ENCODE measurements at regions not wholly inside any gene's neighbourhood (a gene's known extent, or its start where the extent isn't known, plus 50 kb on each side); places are given as distances from the start of the nearest gene placed in this dataset.
A peak's percentile ranks its signal among the peaks of the same experiment; 100 is the strongest.

DNA sequence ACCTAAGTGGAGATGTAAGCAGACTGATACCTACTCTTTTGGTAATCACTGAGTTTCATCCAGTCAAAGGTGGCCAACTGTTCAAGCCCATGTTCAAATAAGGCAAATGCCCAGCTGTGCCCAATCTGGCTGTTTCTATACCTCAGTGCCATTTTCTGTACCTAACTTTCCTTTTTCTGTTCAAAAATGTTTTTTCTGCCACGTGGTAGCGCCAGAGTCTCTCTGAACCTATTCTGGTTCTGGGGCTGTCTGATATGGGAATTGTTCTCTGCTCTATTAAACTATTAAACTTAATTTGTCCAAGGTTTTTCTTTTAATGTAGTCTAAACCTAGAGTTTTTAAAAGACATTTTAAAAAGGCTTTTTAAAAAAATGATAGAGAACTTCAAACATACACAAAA is 391.2 kb downstream of the NOVA1 start:
- DNase-seq = no peak

DNA sequence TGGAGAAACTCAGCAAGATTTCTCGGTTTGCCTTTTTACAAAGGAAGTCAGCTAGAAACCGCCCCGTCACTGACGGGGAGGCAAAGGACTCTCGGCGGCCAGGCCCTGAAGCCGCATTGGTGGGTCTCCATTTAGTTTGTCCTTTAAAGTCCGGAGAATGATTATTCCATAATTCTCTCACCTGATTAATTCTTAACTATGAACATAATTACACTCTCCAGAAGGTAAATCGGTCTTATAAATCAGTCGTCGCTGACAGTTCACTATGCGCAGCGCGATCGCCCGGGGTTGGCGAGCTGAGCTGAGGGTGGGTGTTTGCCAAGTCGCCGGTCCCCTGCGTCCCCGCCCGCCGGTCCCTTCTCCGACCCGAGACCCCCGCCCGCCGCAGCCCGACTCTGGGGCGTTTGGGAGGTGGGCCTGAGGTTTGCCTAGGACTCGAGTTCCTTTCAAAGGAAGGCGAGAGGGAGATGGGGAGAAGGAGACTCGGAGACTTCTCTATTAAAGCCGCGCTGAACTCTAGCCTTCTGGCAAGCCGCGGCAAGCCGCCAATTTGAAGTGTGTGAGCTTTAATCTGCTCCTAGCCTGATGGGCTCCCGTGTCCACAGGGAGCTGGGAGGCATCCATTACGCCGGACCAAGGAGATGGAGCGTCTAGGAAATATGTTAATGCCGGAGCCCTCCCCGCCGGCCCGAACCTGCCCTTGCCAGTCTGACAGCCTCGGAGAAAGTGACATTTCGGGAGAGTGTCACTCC is 392.9 kb downstream of the NOVA1 start:
- peak in 31 of 56 donors; percentile 0 to 61 (median 16) for DNase-seq

DNA sequence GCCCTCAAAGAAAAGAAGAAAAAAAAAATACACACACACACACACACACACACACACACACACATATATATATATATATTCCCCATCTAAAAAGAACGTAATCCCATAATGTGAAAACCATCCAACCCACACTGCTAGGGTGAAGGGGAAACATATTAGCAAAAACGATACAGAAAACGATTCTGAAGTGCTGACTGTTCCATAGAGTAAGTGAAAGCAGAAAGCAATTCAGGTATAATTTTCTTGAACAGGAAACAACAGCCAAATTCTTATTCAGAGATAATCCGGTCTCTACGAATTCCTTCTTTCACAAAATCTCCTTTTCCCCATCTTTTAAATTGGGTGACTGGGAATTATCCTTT is 393.5 kb downstream of the NOVA1 start:
- DNase-seq = no peak

DNA sequence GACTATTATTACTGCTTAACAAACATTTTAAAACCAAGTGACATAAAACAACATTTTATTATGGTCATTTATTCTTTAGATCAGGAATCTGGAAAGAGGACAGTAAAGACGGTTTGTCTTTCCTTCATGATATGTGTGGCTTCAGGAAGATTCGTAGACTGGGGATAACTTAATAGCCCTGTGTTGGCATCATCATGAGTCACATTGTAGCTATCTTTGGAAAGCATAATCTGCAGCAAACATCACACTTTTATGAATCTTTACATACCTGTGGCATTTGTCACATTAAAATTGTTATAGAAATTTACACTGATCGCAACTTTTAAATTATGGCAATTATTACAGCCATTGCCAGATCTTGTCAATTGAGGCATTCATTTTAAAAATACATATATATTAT is 397.1 kb downstream of the NOVA1 start:
- no peak for DNase-seq

DNA sequence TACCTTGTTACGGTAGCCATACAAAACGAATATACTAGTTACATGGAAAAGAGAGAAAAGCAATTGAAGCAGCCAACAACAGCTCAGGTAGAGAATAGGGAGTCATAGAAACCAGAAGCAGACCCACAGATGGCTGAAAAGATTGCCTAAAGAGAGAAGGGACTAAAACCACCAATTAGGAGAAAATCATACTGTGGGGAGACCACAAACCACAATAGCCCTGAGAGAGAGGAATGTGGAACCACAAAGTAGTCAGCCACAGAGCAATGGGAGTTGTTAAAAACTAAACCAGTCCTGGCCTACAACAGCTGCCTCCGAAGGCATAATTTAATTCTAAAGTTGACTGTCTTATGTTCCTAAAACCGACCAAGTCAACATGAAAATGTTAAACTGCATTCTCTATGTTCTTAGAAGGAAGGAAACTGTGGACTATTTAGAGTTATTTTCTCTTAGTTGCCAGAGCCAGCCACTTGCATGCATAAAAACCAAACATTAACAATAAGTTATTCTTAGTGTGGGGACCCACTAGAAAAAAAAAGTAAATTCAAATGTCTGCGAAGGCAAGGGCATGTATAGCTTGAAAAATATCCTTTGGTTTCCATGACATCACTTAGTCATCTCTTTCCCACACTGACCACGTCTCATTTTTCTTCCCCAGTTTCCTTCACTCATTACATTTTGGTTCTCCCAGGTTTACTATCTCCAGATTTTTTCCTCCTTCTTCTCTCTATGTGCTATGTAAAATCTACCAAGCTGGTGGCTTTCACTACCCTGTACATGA is 398.1 kb downstream of the NOVA1 start:
- DNase-seq = no peak

DNA sequence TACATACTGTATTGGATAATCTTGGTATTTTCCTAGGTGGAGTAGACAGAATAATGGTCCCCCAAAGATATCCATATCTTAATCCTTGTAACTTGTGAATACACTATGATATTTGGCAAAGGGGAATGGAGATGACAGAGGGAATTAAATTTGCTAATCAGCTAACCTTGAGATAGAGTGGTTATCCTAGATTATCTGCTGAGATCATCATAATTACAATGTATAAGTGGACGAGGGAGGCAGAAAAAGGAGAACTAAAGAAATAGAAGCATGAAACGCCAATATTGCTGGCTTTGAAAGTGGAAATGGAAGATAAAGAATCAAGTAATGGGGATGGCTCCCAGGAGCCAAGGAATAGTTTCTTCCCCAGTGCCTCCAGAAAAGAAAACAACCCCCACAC is 398.7 kb downstream of the NOVA1 start:
- DNase-seq = no peak

DNA sequence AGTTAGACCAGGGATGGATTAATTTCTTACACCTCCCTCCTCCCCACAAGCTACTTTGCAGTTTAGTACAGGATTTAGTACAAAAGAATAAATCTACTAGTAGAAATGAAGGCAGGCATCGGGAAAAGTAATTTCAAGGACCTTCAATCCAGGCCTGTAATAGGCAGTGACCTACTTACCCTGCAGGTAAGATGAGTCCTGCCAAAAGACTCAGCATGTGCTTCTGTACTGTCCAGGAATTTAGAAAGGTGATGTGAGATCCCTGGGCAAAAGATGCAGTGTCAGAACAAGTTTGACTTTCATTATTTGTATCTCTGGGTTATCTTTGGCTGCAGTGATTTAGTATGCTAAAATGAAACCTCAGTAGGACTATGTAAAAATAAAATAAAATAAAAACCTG is 403.0 kb downstream of the NOVA1 start:
- DNase-seq = no peak

DNA sequence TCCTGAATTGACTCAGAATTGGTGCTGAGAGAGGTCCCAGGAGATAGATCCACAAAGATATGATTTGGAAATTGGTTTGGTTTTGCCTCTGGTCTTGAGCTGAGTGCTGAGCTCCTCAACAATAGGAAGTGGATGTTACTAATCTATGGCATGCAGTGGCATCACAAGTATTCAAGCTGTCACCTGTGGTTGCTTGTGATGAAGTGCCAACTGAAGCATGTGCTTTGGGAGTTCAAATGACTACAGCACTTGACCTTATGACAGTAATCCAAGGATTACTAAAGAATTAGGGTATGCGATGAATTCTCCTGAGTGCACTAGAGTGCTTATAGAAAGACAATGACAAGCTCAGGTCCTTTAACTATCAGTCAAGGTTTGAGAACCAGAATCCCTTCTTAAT is 406.2 kb downstream of the NOVA1 start:
- no peak for DNase-seq

DNA sequence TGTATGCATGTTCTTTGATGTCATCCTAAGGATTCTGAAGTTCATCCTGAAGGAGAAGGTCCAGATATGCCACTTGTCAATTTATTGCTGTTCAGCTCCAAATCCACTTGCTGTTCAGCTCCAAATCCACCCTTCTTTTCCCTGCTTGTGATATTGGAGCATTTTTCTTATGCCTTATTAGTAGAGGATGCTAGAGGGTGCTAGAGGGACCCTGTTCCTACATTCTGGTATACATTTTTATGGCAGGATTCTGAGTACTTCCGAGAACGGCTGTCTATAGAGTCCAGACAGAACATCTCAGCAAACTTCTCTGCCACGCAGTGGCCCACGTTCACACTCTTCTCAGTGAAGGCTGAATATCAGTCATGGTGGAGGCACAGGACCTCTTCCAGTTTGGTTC is 406.7 kb downstream of the NOVA1 start:
- DNase-seq = no peak

DNA sequence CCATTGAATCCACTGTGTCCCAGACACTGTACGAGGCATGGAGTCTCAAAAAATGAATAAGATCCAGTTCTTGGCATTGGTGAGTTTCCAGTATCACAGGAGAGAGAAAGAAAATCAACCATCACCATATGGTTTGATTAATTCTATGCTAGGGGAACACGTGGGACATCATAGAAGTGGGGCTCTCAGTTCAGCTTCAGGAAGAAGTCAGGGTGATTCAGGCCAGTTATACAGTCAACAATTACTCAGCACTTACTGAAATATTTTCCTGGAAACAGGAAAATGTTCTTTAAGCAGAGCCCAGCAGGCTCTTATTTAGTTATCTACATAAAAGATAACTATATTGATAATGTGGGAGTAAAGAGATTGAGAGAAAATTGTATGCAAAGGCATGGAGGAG is 407.2 kb downstream of the NOVA1 start:
- no peak for DNase-seq

DNA sequence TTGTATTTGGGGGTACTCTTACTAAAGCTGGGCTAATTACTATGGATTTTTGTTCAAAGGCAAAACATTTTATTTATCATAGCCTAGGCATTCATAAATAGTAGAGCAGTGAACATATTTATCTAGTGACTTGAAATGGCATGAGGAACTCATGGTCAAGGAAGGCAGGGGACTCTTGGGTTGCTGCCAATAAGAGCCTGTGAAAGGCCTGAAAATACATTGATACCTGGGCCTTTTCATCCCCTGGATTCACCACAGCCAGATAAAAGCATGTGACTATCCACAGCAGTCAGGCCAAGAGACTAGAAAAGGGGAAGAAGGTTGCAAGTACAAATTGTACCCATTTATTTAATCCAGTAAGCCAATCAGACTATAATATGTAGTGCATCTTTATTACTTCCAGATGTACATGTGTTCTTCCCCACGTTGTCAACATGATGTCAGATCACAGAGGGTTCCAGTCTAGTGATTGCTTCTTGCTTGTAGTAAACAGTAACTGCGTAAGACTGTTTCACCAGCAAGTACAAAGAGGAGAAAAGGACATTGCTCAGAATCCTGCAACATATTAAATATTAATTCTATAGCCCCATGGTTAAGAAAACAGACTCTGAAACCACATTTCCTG is 409.7 kb downstream of the NOVA1 start:
- DNase-seq = no peak

DNA sequence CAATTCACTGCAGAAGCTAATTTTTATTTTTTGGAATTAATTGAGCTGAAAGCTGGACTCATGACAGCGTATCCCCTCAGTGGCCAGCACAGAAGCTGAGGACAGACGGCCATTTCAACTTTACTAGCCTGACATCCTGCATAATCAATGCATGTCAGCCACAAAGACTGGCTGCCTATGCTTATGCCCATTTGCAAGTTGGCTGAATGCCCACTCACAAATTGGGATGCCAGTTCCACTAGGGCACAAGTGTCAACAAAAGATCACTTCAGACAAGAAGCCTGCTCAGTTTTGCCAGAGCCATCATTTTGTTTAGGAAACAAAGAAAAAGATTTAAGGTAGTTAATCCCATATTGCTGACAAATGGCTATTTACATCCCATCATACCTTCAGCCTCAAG is 417.6 kb downstream of the NOVA1 start:
- DNase-seq = peak in 23 of 56 donors; percentile 1 to 68 (median 20)

DNA sequence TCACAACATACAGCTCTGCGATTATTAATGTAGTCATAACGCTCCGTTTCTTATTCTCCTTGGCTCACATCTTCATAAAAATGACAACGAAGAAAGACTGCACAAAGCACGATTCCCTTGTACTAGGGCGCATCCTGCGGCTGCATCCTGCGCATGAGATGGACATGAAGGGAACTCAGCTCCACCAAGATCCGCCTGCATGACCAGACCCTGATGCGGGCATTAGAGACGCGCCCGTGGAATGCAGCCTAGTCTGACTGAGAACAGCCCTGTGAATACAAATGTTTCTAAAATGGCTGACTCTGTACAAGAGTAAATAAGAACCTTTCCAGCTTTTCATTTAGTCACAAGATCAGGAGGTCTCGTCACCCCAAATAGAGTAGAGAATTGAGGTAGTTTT is 422.2 kb downstream of the NOVA1 start:
- DNase-seq = peak in 3 of 56 donors; percentile 0 to 2 (median 1)

DNA sequence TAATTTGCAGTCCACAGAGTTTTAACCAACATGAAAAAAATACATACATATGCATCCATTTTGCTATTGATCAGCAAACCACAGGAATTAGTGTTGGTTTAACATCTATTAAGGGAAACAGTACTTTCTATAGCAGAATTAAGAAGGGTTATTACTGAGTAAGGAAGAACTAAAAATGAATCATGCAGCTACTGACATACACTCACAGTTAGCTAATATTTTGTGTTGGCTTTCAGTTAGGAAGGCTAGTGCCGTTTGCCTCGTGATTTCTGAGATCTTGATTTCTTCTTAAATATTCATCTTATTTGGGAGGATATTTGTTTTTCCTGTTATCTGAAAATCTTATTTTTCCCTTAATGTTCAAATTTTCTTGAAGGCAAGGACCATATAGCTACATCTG is 423.4 kb downstream of the NOVA1 start:
- DNase-seq = no peak

DNA sequence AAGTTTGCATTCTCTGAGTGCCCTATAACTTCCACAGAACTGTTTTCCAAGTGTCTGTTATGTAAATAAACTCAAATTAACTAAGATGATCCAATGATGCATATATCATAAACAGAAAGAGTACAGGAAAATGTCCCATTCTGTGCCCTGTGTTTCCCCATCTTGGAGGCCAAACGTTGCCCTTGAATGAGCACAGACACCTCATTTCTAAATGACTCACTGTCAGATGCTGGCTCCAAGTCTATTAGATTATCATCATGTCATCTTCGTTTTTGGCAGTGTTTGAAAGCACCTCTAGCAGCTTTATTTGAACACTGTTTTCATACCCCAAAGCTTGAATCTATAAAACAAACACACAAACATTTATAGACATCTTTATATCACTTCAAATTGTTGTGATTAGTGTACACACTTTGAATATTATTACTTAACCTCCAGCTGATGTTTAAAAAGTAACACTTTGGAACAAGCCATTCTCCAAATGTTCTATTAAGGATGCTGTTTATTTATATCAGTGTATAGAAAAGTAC is 424.2 kb downstream of the NOVA1 start:
- no peak for DNase-seq

DNA sequence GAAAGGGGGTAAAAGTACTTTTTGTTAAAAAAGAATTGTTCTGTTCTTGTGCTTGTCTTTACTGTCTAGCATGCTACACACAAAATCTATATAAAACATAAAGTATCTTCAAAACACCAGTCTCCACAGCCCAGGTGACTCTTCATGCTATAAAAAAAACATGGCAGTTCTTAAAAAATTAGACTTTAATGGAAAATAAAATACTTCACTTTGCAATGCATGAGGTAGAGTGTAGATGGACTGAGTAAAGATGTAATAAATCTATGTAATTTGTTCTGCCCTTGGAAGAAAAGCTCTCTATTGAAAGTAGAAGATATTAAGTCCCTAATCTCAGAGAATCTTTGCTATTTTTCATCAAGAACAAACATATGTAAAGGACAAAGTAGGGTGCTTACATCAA is 425.4 kb downstream of the NOVA1 start:
- DNase-seq = no peak

DNA sequence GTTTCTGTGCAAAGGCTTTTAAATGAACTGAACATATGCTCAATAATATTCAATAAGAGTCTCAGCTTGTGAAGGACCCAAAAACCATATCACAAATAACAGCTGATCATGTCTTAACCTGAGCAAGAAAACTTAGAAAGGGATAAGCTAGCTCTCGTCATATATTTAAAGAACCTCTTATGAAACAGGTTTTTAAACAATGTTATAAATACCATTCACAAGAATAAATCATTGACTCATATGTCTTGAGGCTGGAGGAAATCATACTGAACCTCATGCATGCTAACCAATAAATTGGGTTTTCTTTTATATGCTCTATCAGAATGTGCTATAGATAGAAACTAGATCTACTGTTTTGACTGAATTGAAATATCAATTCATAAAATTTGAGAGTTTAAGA is 426.9 kb downstream of the NOVA1 start:
- DNase-seq = no peak

DNA sequence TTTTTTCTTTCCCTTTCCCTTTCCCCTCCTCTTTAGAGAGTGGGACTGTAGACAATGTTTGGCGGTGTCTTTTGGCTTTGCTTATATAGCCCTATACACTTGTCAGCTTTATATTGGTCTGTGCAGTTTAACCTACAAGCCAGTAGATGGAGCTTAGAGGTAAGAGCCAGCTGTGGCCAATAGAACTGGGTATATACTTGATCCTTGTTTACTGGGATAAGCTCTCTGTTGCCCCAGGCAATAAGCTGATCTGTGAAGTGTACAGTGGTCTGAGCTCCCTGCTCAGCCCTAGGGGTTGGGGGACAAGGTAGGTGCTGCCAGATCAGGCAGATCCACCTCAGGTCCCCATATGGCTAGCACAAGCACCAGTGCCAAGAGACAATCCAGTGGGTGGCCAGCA is 434.1 kb downstream of the NOVA1 start:
- peak in 1 of 56 donors; percentile 2 for DNase-seq

DNA sequence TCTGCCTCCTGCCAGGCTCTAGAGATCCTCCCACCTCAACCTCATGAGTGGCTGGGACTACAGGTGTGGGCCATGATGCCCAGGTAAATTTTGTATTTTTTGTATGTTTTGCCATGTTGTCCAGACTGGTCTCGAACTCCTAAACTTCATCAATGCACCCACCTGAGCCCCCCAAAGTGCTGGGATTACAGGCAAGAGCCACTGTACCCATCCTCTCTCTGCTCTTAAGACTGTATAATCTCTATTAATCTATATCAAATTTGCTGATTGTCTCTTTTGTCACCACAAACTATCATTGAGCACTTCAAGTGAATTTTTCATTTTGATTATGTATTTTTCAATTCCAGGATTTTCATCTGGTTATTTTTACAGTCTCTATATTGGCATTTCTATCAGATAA is 440.3 kb downstream of the NOVA1 start:
- DNase-seq = no peak

DNA sequence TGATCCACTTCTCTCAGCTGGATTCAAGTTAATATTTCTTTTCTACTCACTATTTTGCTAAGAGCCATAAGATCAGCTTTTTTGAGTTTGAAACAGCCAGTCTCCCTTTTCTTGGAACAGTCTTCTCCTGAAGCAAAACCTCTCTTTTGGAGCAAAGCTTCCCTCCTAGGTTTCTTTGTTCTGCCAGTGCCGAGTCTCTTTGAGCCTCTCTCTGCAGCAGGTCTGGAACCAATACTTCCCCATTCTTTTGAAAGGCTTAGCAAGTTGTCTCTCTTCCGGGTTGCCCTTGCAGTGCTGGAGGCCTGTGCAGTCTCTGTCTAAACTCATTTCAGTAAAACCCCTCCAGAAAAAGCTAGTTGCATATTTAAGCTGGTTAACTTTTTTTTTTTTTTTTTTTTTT is 454.8 kb downstream of the NOVA1 start:
- no peak for DNase-seq

DNA sequence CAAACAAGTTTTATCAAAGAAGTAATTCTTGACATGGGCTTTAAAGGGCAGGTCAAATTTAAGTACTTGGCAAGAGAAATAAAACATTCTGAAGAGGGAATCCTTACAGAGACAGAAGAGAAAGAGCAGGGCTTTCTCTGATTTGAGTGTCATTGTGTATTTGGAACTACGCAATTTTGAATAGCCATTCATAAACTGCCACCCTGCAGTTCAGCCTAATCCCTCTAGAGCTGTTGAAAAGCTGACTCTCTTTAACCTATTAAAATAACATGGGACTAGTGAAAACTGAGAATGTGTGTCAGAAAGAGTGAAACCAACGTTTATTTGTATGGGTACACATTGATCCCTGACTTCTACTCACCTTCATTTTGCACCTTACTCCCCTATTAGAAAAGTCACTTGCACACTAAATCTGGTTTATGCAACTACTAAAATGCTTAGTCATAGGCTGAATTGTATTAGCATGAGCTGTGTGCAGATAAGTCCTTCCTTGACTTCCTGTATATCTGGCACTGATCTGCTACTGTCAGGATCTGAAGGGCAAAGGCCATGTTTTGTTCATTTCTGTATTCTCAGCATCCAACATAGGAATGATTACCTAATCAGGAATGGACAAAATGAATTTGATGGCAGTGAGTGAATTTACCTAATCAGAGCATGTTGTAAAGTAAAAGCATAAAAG is 458.9 kb downstream of the NOVA1 start:
- DNase-seq = no peak

DNA sequence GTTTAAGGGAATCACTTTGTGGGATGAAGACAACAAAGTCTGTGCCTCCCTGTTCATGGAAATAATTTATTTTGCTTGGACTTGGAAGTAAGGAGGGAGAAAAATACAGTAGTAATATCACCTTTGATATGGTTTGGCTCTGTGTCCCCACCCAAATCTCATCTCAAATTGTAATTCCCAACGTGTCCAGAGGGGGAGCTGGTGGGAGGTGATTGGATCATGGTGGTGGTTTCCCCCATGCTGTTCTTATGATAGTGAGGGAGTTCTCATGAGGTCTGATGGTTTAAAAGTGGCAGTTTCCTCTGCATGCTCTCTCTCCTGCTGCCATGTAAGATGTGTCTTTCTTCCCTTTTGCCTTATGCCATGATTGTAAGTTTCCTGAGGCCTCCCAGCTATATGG is 460.7 kb downstream of the NOVA1 start:
- no peak for DNase-seq

Measured in amygdala (tissue), 56 donors.